GM21529 (cell line): ENCODE measurements at regions not wholly inside any gene's neighbourhood (a gene's known extent, or its start where the extent isn't known, plus 50 kb on each side); places are given as distances from the start of the nearest gene placed in this dataset.

Experiments used
- ATAC-seq: cut with Tn5 transposase; IDR thresholded peaks from one replicate; pipeline ENCODE4 v1.9.1; 2021; ENCODE audit not compliant: unreplicated experiment

DNA sequence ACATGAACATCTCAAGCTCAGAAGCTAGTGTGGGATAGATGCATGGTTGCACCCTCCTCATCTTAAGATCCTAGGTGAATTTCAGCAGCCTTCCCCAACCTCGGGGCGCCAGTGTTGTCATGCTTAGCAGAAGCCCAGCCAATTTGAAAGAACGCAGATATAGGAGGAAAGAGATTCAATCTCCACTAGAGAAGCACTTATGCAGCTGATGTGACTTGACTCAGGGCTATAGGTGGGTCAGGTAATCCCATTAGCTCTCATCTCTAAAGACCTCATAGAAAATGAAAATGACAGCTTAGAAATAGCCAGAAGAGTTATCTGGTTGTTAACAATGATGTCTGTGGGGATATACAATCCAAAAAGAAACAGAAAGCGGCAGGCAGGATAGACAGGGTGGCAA, 310.5 kb downstream of the GPAM start:
- ATAC-seq = no peak

DNA sequence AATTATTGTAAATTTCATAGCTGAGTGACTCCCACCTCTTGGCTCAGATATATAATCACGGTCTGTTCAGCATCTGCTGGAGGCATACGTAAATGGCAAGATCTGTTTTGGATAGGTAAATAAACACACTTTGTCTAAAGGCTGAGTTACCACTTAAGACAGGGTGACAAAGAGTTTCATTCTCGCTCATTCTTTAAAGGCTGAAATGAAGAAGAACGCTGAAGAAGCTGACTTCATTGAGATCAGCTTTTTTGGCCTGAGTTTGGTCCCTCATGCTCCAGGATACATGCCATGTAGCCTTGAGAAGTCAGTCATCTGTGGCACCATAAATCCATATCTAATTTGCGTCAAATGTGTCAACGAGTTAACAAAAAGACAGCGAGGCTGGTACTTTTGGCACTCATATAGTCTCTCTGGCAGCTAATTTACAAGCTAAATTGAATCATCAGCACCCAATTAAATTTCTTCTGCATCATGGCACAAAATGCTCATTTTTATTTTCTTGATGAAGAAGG, 309.9 kb downstream of the GPAM start:
- ATAC-seq = no peak

GRCh38 chr10:111874576-111874975, 309.0 kb downstream of the GPAM start:
- no peak for ATAC-seq

DNA sequence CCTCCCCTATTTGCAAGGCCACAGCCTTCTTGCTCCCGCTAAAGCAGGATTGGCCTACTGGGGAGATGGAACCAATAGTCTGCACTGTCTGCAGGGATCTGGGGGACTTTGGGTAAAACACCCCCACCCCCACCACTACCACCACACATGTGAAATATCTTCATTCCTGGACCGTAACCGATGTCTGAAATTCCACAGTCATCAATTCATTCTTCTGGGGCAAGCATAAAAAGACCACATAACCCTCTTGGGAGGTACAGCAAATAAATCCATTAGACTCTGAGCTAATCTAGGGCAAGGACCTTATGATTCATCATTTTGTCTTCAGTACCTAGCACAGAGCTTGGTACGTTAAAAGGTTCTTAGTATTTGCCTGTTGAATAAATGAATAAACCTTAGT, 307.8 kb downstream of the GPAM start:
- no peak for ATAC-seq

- ATAC-seq = no peak
Measured at GRCh38 chr10:111877258-111877657, 306.3 kb downstream of the GPAM start.

- no peak for ATAC-seq
Measured at GRCh38 chr10:111879969-111880368, 303.6 kb downstream of the GPAM start.

DNA sequence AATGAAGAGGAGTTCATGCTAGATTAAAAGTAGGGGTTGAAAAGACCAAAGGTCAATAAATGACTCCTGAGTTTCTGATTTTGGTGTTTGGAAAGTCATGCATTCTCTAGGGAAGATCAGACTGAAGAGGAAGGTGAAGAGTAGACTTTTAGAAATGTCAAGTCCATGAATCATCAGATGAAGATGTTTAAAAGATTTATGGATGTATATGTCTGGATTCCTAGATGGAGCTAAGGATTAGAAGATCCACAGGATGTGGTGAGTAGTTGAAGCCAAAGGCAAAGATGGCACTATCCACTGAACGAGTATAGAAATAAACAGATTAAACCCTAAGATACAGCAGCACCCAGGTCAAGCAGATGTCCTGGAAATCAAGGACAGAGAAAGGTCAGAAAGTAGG, 298.5 kb downstream of the GPAM start:
- ATAC-seq = no peak

DNA sequence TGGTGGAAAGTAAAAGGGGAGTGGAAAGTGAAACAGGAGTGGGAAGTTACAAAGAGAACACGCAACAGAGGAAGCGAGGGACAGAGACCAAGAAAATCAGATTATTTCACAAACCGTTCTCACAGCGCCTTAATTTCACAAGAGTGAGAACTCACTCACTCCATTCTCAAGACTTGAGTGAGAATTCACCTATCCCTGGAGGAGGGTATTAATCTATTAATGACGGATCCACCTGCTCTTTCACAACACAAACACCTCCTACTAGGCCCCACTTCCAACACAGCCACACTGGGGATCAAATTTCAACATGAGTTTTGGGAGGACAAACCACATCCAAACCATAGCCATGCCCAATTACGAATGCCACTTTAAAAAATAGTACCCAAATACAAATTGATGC, 297.6 kb downstream of the GPAM start:
- ATAC-seq = no peak

GRCh38 chr10:111887266-111887665, 296.3 kb downstream of the GPAM start:
- no peak for ATAC-seq

- ATAC-seq = no peak
Measured at GRCh38 chr10:111890046-111890445, 293.5 kb downstream of the GPAM start.

GRCh38 chr10:111916011-111916410, 267.6 kb downstream of the GPAM start:
- ATAC-seq = no peak

DNA sequence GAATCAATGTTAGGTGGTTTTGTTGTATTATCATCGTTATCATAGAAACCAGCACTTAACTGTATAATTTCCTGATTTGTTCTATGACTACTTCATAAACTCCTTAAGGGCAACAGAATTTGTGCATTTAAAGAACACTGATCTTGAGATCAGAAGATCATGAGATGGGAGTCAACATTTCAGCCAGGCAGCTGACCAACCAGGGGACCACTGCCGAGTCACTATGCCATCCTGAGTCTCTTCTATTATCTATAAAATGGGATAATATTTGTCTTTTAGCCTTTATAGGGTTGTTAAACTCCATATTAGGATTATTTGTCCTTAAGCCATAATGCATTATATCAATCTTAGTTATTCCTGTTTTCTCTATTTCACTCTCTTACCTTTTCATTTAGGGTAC, 261.7 kb downstream of the GPAM start:
- no peak for ATAC-seq

DNA sequence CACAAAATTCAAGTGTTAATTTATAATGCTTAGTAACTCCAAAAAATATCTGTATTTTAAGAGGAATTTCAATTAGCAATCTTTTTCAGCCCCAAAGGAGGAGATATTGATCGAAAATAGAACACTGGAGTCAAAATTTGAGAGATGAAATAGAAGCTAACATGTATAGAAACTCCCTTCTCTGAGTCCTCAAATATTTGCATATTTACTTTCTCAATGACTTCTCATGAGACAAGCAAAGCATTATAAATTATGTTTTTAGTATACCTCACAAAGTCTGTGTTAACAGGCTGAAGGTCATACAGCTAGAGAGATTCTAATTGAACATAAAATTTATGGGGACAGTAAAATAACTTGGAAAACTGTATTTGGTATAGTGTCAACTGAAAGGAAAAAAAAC, 260.5 kb downstream of the GPAM start:
- no peak for ATAC-seq

DNA sequence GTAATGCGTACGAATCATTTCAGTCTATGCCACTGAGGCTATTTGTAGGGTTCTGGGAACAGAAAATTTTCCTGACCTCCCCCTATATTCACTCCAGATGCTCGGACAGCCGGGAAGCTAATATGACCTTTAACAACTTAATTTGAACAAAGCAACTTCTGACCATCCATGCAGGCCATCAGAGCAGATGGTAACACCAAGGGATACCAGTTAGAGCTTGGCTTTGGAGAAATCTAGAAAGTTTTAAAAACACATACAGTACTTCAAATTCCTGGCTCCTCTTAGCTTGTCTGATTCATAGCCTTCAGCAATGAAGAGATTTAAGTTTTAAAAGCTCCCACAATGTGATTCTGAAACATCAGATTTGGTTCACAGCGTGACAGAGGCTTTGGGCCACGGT, 257.3 kb downstream of the GPAM start:
- ATAC-seq = no peak

DNA sequence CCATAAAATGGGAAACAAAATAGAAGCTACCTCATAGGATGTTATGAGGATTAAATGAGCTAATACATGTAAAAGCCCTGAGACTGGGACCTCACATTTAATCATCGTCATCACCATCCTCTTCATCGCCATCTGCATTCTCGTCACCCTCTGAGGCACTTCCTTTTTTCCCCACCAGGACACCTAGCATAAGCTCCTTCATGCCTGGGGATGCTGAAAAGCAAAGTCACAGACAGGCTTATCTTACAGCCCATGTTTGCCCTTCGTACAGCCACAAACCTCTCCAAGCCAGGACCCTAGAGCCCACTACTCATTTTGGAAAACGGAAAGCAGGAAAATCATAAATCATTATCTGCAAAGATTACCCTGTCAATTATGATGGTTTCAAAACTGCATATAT, 249.6 kb downstream of the GPAM start:
- ATAC-seq = no peak

- no peak for ATAC-seq
Measured at GRCh38 chr10:111934931-111935330, 248.6 kb downstream of the GPAM start.

DNA sequence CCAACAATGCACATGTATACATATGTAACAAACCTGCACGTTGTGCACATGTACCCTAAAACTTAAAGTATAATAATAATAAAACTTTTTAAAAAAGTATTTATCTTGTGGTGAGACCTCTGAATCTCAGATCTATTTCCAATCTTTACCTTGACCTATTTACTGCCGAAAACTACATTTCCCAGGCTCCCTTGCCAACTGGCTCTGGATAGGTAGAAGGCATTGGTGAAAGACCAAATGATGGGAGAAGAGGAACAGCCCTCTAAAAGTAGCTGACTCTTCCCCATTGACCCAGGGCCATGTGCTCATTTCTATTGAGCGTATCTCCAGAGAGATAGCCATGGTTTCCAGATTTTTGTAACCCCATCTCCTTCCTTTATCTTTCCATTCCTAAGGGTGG, 247.4 kb downstream of the GPAM start:
- no peak for ATAC-seq

GRCh38 chr10:111944331-111944730, 239.2 kb downstream of the GPAM start:
- ATAC-seq = no peak

DNA sequence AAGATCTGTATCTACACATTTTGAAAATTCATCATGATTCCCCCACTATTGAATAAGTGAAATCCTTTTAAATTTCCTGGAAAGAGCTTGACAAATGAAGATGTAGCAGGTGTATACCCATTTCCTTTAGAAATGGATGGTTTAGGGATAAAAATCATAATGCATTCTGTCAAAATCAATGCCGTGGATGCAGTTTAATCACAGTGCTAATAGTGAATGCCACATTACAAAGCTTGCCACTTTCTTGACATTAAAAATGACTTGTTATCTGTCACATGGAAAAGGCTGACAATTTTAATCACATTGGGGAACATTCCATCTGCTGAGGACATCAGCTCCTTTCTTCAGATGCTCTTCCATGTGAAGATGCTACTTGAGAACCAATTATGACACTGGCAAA, 229.6 kb downstream of the GPAM start:
- no peak for ATAC-seq

DNA sequence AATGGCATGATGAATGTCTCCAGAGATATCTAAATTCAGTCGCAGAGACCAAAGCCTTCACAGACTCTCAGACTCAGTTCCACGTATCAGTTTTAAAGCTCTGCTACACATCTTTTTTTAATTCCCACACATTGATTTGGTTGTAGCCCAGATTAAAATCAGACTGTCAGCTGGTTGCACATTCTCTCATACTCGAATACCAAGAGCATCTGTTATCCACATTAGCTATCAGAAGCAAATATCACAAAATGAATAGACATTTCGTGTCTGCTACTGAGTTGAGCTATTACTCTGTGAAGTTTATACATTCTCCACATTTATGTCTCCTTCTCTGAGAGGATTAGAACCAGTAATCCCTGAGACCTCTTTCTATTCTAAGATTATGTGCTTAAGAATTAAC, 229.2 kb downstream of the GPAM start:
- ATAC-seq = no peak

DNA sequence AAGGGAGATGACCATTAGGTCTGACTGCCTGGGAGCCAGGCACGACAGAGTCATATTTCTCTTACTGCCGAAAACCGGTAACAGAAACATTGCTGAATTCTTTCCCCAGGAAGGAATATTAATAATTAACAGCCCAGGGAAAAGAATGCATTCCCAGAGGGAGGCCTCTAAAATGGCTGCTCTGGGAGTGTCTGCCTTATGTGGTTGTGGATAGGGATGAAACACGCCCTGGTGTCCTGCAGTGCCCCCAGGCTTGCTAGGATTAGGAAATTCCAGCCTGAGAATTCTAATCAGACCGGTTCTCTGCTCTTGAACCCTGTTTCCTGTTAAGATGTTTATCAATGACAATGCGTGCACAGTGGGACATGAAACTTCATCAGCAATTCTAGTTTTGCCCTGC, 226.7 kb downstream of the GPAM start:
- no peak for ATAC-seq

GRCh38 chr10:111962951-111963350, 220.6 kb downstream of the GPAM start:
- ATAC-seq = no peak

- no peak for ATAC-seq
Measured at GRCh38 chr10:111967116-111967515, 216.4 kb downstream of the GPAM start.

GRCh38 chr10:111967547-111967946, 216.0 kb downstream of the GPAM start:
- no peak for ATAC-seq
